ENCODE measurements at regions not wholly inside any gene's neighbourhood (a gene's known extent, or its start where the extent isn't known, plus 50 kb on each side); places are given as distances from the start of the nearest gene placed in this dataset.
"Not testable (repeated sequence)": the region's sequence is repeated elsewhere in the genome, so short reads cannot be mapped to it uniquely, and the experiment has no call there.

DNA sequence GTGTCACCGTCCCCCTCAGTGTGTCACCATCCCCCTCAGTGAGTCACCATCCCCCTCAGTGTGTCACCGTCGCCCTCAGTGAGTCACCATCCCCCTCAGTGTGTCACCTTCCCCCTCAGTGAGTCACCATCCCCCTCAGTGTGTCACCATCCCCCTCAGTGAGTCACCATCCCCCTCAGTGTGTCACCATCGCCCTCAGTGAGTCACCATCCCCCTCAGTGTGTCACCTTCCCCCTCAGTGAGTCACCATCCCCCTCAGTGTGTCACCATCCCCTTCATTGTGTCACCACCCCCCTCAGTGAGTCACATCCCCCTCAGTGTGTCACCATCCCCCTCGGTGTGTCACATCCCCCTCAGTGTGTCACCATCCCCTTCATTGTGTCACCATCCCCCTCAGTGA is 486.1 kb upstream of the SALL3 start:
- not testable (repeated sequence) for DNase-seq

DNA sequence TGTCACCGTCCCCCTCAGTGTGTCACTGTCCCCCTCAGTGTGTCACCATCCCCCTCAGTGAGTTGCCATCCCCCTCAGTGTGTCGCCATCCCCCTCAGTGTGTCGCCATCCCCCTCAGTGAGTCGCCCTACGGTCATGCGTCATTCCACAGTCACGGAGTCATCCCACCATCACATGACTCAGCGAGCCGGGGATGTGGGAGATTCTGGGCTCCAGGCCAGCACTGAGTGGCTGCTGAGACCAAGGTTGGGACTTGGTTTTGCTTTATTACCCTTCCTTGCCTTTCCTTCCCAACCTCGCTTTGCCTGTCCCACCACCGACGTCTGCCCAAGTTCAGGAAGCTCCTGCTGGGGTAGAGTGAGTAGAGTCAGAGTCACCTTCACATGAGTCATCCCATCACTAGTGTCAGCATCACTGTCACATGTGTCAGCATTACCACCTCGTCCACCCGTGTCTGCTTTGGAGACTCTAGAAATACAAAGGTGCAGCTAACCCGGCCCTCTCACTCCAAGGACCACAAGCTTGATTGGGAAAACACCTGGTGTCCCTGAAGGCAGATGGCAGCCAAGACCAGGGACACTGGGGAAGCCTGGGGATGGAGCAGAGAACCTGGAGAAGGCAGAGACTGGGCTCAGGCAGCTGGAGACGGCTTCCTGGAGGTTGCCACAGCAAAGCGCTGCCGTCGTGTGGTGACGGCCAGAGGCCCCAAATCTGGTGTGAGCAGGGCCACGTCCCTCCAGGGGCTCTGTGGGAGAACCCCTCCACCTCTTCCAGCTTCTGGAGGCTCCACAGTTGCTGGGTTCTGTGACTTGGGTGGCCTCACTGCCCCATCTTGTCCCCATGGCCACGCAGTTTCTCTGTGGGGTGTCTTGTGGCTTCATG is 485.2 kb upstream of the SALL3 start:
- DNase-seq: no peak

DNA sequence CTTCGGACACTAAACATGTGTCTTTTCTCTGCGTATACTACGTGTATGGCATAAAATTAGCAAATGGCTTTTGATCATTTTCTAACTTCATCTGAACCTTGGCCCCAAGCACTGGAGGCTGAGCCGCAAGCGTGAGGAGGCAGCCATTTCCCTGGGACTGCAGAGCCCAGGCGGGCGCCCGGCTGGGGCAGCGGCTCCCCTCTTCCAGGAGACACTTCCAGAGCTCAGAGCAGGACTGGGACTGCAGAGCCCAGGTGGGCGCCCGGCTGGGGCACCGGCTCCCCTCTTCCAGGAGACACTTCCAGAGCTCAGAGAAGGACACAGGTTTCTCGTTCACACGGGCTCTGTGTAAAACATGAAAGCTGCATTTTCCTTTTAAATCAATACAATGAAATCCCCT is 484.1 kb upstream of the SALL3 start:
- DNase-seq: no peak

- no peak for DNase-seq
Observed at GRCh38 chr18:78496079-78496478, 483.5 kb upstream of the SALL3 start.

DNA sequence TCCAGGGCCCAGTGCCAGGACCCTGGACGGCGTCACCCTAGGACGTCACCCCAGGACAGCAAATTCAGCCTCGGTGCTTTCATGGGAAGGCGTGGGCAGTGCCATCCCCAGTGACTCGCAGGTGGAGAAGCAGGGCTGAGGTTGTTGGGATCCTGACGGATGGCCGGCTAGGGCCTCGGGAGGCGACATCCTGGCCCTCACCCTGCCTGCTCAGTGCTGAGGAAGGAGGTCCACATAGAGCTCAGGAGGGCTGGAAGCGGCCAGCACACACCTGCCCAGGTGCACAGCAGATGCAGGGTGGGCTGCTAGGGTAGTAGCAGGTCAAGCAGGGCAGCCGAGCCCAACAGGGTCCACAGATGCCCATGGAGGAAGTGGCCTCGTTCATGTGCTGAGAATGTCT is 482.0 kb upstream of the SALL3 start:
- no peak for DNase-seq

- no peak for DNase-seq
Observed at GRCh38 chr18:78499586-78499985, 480.0 kb upstream of the SALL3 start.

- DNase-seq: no peak
Observed at GRCh38 chr18:78501251-78501650, 478.4 kb upstream of the SALL3 start.

DNA sequence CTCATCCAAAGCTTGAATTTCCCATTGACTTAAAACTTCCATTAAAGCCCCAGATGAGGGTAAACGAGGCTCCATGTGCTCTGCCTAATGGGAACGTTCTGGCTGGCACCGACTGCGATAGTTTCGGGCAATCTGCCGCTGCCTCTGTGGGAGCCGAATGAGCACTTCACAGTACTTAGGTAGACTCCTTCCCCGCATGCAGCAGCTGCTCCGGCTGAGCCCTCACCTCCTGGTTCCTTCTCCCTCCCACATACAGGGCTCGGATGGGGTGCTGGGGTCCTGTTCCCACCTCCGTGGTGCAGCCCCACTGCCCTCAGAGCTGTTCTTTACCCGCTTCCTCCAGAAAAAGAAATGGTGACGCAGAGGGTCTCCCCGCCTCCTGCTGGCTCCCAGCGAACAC is 476.5 kb upstream of the SALL3 start:
- DNase-seq: no peak

DNA sequence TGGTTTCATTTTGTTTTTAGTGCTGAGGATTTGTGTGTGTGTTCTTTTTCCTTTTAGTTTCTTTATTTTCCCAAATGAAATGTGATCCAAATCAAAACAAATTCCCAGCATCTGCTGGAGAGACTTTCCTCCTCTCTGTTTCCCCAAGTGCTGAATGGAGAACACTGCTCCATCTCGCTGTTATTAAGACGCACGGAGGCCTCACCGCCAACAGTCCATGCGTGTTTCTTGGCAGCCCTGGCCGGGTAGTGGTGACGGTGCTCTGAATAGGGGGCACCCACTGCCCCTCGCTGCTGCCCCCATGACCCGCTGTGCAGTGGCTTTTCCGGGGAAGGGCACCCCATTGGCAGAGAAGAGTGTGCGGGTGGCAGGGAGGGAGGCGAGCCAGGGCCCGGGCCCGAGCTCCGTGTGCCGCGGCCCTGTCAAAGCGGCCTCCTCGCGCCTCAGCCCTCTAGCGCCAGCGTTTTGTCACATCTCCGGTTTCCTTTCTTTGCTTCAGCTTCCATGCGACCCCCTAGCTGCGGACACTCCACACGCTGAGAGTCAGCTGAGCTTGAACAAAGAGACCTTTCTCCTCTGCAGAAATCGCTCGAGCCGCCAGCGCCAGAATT is 473.7 kb upstream of the SALL3 start:
- no peak for DNase-seq

DNA sequence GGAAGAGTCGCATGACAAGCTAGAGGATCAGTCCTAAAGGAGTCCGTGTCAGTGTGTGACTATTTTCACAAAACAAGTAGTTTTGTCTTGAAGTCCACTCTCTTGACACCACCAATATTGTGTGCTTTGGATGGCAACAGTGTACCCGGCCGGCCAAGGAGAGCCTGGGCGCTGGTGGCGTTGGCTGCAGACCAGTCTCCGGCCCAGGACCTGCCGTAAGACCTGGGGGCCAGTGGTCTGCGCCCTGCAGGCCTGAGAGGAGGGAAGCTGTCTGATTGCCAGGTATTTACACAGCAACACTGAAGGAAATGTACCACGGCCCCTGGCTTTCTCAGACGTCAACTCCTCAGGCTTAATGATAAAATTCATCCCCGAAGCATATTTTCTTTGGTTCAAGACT is 472.4 kb upstream of the SALL3 start:
- DNase-seq: no peak

- DNase-seq: not testable (repeated sequence)
Observed at GRCh38 chr18:78508228-78508824, 471.3 kb upstream of the SALL3 start.

DNA sequence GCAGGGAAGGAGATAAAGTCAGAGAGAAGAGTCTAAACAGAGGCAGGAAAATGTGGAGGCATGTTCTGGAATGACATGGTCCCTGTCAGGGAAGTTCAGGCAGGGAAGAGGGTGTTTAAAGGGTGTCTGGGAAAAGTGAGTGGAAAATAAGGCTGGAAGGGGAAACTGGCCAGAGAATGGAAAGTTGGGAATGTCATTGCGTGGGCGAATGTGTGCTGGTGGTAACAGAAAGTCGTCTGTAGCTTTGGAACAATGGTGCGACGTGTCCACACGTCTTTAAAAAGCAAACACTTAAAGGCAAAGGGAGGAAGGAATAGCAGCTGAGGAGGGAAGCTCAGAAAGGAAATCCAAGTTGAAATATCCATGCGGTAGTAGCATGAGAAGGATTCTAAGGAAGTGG is 469.5 kb upstream of the SALL3 start:
- DNase-seq: no peak

DNA sequence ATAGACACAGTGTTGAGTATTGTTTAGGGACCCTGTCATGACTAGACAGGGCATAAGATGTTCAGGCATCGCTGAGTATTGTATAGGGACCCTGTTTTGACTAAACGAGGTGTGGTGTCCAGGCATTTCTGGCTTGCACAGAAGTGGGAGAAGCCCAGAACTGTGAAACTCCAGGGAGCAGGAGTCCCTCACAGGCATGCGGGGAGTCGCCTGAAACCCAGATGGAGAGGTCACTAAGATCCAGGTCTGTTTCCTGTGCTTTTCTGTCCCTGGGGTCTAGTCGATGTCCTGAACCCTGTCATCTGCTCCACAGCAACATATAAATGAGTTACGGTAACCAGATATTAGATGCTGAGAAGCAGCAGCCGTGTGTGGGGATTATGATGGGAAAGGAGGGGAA is 469.0 kb upstream of the SALL3 start:
- no peak for DNase-seq

DNA sequence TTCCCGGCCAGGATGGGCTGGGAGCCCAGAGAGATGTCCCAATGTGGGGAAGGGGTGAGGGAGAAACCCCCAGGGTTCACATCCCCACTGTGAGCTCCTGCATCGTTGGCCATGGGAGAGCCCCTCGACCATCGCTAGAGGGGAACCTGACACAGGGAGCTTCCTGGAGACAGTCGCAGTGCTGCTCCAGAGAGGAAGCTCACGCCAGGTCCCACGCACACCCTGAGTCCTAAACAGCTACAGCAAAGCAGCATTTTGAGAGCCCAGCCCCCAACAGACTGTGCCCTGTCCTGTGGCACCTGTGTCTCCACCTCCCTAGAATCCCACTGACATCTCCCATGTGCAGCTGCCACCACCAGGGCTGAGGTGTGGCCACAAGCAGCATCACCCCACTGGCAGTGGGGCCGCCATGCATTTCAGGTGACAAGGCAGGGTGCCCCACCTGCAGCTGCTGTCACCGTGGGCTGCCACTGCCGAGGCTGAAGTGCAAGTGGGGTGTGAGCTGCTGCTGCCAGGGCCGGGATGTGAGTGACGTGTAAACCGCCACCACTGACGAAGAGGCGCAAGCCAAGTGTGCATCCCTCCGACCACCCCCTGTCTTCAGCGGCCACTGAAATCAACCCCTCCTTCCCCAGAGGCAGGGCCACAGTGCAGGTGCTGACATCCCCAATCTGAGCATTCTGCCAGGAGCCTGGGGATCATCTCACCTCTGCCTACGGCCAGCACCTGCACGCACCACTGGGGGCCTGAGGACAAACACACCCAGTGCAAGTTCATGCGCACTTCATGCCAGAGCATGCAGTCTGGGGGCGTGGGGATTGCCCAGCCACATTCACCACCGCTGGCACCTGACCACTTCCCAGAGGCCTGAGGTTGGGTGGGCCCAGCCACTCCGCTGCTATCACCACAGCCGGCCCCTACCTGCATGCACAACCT is 467.7 kb upstream of the SALL3 start:
- no peak for DNase-seq

DNA sequence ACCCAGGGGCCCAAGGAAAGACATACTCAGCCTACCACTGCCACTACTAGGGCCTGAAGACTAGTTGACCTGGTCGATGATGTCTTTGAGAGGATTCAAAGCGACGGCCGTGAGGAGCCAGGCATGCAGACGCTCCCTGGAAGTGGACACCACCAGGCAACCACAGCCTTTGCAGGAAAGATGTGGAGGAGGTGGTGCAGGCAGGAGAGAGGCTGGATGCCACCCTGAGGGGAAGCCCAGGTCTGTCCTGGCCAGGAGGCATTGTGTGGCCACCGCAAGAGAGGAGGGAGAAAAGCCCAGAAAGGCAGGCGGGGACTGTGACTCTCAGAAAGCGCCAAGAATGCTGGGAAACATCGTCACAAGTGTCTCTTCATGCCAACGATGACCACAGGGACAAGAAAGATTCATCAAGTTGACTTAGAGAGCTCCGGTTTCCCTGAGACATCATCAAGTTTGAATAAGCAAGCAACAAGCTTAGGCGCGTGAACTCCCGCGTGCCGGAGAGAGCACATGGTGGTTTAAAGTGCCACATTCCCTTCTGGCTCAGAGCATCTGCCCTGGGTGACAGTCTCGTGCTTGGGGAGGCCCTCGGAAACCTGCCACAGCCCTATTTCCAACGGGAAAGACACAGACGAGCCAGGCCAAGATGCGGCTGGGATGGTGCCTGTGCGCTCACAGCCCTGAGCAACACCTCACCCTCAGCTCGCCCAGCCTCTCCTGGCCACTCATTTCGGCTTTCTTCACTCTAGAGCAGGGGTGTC is 464.5 kb upstream of the SALL3 start:
- no peak for DNase-seq

GRCh38 chr18:78517328-78517727 is 462.3 kb upstream of the SALL3 start:
- DNase-seq: no peak

GRCh38 chr18:78517973-78518372 is 461.6 kb upstream of the SALL3 start:
- no peak for DNase-seq

GRCh38 chr18:78518805-78519204 is 460.8 kb upstream of the SALL3 start:
- no peak for DNase-seq

DNA sequence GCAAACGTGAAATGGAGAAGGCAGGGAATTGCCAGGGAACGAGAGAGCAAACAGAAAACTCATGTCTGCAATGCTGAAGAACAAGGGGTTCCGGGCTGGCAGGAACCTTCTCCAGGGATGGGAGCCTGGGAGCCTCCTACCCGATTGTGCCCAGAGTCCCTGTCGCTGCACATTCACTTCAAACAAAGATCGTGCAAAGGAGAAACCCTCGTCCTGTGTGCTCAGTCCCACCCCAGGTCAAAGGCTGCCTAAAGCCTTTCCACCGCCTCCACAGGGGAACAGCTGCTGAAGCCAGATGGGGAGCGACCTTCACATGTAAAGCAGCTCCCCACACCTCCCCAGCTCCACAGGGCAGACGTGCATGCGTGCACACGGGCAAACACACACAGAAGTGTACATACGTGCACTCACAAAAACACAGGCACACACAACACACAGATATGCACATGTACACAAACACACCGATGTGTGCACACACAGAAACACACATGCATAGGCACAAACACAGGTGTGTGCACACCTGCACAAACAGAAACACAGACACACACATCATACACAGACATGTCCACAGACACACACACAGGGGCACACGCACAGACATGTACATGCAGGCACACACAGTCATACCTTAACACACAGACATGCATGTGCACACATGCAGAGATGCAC is 460.1 kb upstream of the SALL3 start:
- DNase-seq: no peak

DNA sequence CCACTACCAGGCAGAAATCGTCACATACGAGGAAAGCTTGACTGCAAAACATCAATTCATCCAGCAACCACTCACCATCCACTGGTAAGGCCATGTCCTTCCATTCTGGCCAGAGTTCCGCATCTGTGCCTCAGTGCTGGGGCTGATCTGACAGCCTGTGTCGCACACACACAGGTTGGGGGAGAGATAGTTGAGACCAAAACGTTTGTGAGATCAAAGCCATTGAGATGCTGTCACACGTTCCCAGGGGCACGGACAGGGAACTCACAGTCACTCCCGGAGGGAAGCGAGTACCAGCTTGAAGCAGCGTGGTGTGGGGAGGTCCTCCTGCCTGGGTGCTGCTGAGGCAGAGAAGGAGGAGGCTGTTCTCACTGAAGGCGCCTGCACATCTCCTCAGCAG is 458.5 kb upstream of the SALL3 start:
- no peak for DNase-seq

DNA sequence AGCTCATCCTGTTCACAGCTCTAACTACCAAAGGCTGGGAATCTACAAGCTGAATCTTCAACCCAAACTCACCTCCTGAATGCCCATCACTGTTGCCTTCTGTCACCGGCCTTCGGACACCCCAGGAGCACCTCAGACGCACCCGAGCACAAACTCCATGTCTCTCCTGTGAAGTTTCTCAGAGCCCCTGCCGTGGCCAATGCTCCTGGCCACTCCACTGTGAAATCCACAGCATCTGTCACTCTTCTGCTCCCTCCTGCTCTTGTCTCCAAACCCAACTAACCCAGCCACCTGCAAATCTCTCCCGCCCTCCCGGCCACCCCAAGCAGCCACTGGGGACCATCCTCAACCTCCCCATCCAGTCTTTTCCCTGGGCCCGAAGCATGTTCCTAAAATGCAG is 457.9 kb upstream of the SALL3 start:
- DNase-seq: no peak

DNA sequence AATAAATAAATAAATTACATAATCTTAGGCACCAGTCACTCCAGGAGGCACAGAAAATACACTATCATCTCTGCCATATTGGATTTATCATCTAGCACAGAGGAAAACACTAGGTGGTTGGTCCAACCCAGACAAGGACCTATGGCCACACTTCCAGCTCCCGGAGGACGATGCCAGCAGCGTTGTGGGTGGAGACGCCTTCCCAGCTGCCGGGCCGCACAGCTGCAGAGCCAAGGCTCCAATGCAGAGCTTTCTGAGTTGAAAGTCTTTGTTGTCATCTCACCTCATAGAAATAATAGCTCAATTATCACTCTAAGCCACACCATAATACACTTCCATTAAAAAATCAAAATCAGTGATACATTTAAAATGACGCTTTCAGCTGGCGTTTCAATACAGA is 457.1 kb upstream of the SALL3 start:
- DNase-seq: no peak
